ENCODE measurements at regions not wholly inside any gene's neighbourhood (a gene's known extent, or its start where the extent isn't known, plus 50 kb on each side); places are given as distances from the start of the nearest gene placed in this dataset.

DNA sequence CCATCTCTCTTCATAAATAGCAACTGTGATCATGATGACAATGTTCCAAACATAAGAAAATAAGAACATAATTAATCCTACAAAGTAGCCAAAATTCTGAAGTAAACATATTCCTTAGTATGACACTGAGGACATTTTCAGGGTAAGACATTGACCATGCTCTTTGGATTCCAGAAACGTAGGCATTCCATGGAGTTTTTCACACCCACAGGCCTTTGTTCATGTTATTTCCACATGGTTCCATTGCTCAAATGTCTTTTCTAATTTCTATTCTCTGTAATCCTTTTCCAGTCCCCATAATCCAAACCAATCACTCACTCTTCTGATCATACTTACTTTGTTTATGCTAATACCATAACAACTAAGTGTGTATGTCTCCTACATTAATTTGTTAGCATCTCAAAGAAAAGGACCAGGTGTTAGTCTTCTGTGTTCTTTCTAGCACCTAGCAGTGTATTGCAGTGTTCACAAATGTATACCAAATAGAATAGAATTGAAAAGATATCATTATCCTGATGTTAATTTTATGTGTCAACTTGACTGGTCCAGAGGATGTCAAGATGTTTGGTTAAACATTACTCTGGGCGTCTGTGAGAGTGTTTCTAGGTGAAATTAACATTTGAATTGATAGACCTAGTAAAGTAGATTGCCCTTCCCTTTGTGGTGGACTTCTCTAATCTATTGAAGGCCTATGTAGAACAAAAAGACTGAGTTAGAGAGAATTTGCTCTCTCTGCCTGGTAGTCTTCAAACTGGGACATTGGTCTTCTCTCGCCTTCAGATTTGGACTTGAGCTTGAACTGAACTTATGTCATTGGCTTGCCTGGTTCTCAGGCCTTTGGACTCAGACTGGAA is 516.6 kb downstream of the PTPRC start:
- TF ChIP-seq, protein P1, sequence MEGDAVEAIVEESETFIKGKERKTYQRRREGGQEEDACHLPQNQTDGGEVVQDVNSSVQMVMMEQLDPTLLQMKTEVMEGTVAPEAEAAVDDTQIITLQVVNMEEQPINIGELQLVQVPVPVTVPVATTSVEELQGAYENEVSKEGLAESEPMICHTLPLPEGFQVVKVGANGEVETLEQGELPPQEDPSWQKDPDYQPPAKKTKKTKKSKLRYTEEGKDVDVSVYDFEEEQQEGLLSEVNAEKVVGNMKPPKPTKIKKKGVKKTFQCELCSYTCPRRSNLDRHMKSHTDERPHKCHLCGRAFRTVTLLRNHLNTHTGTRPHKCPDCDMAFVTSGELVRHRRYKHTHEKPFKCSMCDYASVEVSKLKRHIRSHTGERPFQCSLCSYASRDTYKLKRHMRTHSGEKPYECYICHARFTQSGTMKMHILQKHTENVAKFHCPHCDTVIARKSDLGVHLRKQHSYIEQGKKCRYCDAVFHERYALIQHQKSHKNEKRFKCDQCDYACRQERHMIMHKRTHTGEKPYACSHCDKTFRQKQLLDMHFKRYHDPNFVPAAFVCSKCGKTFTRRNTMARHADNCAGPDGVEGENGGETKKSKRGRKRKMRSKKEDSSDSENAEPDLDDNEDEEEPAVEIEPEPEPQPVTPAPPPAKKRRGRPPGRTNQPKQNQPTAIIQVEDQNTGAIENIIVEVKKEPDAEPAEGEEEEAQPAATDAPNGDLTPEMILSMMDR (IDR thresholded peaks at IDR 0.05; ENCODE audit: low read depth, low read length) = no peak
- no peak for TF ChIP-seq EZH2phosphoT487 (IDR thresholded peaks at IDR 0.05; ENCODE audit: low read depth)

Data from OCI-LY3 (cell line).